ENCODE measurements at regions not wholly inside any gene's neighbourhood (a gene's known extent, or its start where the extent isn't known, plus 50 kb on each side); places are given as distances from the start of the nearest gene placed in this dataset.

GRCh38 chr6:145138469-145139139, 596.7 kb downstream of the EPM2A start:
- TF ChIP-seq CTCF (conservative IDR thresholded peaks at IDR 0.05): no peak
- no peak overlapping the region for H3K27ac ChIP-seq

GRCh38 chr6:145139140-145139850, 596.0 kb downstream of the EPM2A start:
- TF ChIP-seq CTCF (conservative IDR thresholded peaks at IDR 0.05): no peak
- H3K27ac ChIP-seq: no peak overlapping the region

GRCh38 chr6:145139895-145140294, 595.4 kb downstream of the EPM2A start:
- H3K27ac ChIP-seq: no peak overlapping the region
- no peak for TF ChIP-seq CTCF (conservative IDR thresholded peaks at IDR 0.05)

GRCh38 chr6:145141572-145141971, 593.7 kb downstream of the EPM2A start:
- no peak for TF ChIP-seq CTCF (conservative IDR thresholded peaks at IDR 0.05)
- no peak overlapping the region for H3K27ac ChIP-seq

GRCh38 chr6:145142958-145143357, 592.4 kb downstream of the EPM2A start:
- no peak overlapping the region for H3K27ac ChIP-seq
- no peak for TF ChIP-seq CTCF (conservative IDR thresholded peaks at IDR 0.05)

GRCh38 chr6:145143379-145143778, 591.9 kb downstream of the EPM2A start:
- H3K27ac ChIP-seq: no peak overlapping the region
- TF ChIP-seq CTCF (conservative IDR thresholded peaks at IDR 0.05): no peak

- no peak overlapping the region for H3K27ac ChIP-seq
- no peak for TF ChIP-seq CTCF (conservative IDR thresholded peaks at IDR 0.05)
These were observed 587.8 kb downstream of the EPM2A start for GRCh38 chr6:145147559-145147958.

Measured in VCaP (cell line).